Sigmoid colon (tissue), 4 donors: ENCODE measurements at regions not wholly inside any gene's neighbourhood (a gene's known extent, or its start where the extent isn't known, plus 50 kb on each side); places are given as distances from the start of the nearest gene placed in this dataset.

Source experiments
- CTCF ChIP-seq, 4 experiments: fragments of 450-650 bp in 3 of 4; fragments of 200-600 bp in 1 of 4; IDR thresholded peaks; one replicate each; pipeline ENCODE4 v1.5.1; 2016 to 2019; ENCODE audit warnings: antibody characterized with exemption in 4 of 4, mild to moderate bottlenecking in 3 of 4, moderate library complexity in 2 of 4
- EP300 ChIP-seq, 4 donors: sonication (generic); formaldehyde crosslinking; IDR thresholded peaks; one replicate each; pipeline ENCODE4 v1.6.1; 2017; ENCODE audit warnings: antibody characterized with exemption in 4 of 4
- POLR2A ChIP-seq, 2 donors: fragments of 450-650 bp; IDR thresholded peaks; one replicate each; pipeline ENCODE4 v1.6.1; 2016; ENCODE audit warnings: antibody characterized with exemption in 2 of 2, mild to moderate bottlenecking in 2 of 2, moderate library complexity in 2 of 2
- POLR2AphosphoS5 ChIP-seq, 4 donors: sonication (generic); formaldehyde crosslinking; IDR thresholded peaks; one replicate each; pipeline ENCODE4 v1.6.1; 2017; ENCODE audit warnings: antibody characterized with exemption in 4 of 4

- TF ChIP-seq CTCF (IDR thresholded peaks at IDR 0.05), result no peak
- TF ChIP-seq POLR2A (IDR thresholded peaks at IDR 0.05), result no peak
- TF ChIP-seq POLR2AphosphoS5 (IDR thresholded peaks at IDR 0.05), result no peak
- no peak for TF ChIP-seq EP300 (IDR thresholded peaks at IDR 0.05)
Observed at GRCh38 chr3:160092760-160093159, 104.1 kb downstream of the IL12A start.
